Jurkat, Clone E6-1 (cell line): ENCODE measurements at regions not wholly inside any gene's neighbourhood (a gene's known extent, or its start where the extent isn't known, plus 50 kb on each side); places are given as distances from the start of the nearest gene placed in this dataset.
A peak's percentile ranks its signal among the peaks of the same experiment; 100 is the strongest.

Experiments used
- DNase-seq: peaks from one replicate; pipeline ENCODE4 v3.0.0-alpha.2; 2011; ENCODE audit warnings: low read depth, low spot score
- H3K4me3 ChIP-seq: 2 replicates; pipeline ENCODE4 v1.5.1; 2011; ENCODE audit warnings: mild to moderate bottlenecking, low read length, control low read depth, moderate library complexity

DNA sequence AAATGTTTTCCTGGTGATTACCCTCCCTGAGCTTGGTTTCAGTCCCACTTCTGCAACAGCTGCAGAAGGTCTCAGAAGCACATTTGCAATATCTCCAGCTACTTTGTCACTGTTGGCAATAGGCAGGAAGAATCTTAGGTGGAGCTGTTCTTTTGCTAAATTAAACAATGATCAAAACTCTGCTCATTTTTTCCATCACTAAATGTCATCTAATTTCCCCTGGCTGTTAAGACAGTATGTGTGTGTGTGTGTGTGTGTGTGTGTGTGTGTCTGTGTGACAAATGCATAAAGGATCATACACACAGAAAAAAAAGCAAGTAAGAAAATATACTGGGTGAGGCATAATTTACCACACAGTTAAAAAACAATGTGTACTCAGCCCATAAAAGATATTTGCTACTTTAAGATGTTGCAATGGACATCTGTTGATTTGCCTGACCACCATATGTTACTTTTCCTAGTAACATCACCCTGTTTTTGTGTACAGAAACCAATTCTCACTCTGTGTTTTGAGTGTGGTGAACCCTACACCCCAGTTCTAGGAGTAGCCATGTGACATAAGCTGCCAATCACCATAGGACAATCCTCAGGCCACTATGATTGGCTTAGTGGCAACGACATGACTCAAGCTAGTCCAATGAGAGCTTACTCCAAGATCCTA lies 572.6 kb upstream of the CLINT1 start:
- DNase-seq, result no peak
- no peak overlapping the region for H3K4me3 ChIP-seq

GRCh38 chr5:158430798-158431167 lies 571.8 kb upstream of the CLINT1 start:
- H3K4me3 ChIP-seq, result no peak overlapping the region
- DNase-seq, result no peak

GRCh38 chr5:158430166-158430797 lies 571.3 kb upstream of the CLINT1 start:
- H3K4me3 ChIP-seq, result no peak overlapping the region
- DNase-seq, result no peak

DNA sequence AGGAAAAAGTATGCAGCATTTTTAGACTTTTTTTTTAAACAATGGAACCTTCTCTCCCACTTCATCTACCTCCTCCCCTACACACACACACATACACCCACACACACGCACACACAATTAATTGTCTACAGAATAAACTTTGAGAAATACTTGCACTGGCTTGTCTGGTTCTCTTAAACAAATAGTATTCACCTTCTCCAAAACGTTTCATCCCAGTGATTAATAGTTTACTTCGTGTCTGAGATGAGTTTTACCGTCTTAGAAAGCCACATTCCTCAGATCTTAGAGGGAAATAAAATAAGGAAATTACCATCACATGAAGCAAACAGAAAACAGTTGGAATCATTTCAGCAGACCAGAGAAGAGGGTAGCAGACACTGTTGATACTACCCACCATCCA lies 570.6 kb upstream of the CLINT1 start:
- DNase-seq, result no peak
- no peak overlapping the region for H3K4me3 ChIP-seq

GRCh38 chr5:158423623-158424200 lies 564.8 kb upstream of the CLINT1 start:
- no peak overlapping the region for H3K4me3 ChIP-seq
- DNase-seq, result no peak

- DNase-seq, result no peak
- no peak overlapping the region for H3K4me3 ChIP-seq
Measured at GRCh38 chr5:158422653-158423515, 563.9 kb upstream of the CLINT1 start.

DNA sequence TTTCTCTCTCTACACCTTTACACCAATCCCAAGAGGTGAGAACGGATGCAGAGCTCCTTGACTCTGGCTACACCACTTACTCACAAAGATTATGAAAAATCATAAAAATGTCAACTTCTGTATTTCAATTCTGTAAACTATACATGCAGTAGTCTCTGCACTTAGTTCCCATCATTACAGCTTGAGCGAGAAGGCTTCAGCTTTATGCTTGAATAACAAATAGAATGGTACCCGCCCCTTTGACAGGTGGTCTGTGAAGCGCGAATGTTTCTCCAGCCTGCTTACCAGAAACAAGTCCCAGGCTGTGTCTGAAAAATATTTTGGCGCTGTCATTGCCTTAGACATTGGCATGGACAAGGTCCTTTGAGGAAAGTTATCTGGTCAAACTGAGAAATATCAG lies 562.4 kb upstream of the CLINT1 start:
- H3K4me3 ChIP-seq, result no peak overlapping the region
- DNase-seq, result no peak

GRCh38 chr5:158419186-158419585 lies 560.2 kb upstream of the CLINT1 start:
- no peak overlapping the region for H3K4me3 ChIP-seq
- no peak for DNase-seq

DNA sequence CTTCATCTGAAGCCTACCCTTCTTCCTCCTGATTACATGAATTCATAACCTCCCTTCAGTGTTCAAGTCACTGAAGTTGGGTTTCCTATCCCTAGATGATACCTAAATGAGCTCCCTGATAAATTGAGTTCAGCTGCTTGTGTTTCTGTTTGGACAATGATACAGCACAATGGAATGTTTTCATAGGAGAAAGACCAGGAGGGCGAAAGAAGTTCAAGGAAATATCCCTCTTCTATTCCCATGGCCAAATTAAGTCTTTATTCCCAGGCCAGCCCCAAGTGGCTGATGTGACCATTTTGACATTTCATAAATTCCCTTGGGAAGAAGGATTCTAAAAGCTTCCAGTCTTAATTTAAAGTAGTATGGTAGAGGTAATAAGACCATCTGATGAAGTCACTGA lies 555.8 kb upstream of the CLINT1 start:
- no peak for DNase-seq
- no peak overlapping the region for H3K4me3 ChIP-seq

- no peak for DNase-seq
- no peak overlapping the region for H3K4me3 ChIP-seq
Measured at GRCh38 chr5:158414333-158414762, 555.4 kb upstream of the CLINT1 start.

- H3K4me3 ChIP-seq, result no peak overlapping the region
- DNase-seq, result no peak
Measured at GRCh38 chr5:158413122-158413680, 554.3 kb upstream of the CLINT1 start.

DNA sequence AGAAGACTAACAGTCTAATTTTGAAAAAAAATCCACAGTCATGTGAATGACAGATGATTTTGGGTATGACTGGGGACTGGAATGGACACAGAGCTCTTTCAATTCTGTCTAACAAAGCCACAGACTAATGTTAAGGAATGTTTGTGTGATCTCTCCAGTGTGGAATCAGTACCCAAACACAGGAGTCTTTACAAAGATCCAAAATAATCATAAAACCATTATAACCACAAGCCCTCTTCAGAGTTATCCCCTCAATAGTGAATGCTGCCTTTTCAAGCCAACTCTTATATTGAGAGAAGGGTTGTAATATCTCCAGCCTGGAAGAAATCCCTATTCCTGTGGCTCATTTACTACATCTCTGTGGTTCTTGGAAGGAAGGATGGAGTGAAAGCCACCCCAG lies 552.0 kb upstream of the CLINT1 start:
- no peak overlapping the region for H3K4me3 ChIP-seq
- DNase-seq, result no peak

- no peak for DNase-seq
- no peak overlapping the region for H3K4me3 ChIP-seq
Measured at GRCh38 chr5:158409507-158409906, 550.6 kb upstream of the CLINT1 start.

GRCh38 chr5:158407824-158408195 lies 548.9 kb upstream of the CLINT1 start:
- no peak overlapping the region for H3K4me3 ChIP-seq
- DNase-seq, result no peak

DNA sequence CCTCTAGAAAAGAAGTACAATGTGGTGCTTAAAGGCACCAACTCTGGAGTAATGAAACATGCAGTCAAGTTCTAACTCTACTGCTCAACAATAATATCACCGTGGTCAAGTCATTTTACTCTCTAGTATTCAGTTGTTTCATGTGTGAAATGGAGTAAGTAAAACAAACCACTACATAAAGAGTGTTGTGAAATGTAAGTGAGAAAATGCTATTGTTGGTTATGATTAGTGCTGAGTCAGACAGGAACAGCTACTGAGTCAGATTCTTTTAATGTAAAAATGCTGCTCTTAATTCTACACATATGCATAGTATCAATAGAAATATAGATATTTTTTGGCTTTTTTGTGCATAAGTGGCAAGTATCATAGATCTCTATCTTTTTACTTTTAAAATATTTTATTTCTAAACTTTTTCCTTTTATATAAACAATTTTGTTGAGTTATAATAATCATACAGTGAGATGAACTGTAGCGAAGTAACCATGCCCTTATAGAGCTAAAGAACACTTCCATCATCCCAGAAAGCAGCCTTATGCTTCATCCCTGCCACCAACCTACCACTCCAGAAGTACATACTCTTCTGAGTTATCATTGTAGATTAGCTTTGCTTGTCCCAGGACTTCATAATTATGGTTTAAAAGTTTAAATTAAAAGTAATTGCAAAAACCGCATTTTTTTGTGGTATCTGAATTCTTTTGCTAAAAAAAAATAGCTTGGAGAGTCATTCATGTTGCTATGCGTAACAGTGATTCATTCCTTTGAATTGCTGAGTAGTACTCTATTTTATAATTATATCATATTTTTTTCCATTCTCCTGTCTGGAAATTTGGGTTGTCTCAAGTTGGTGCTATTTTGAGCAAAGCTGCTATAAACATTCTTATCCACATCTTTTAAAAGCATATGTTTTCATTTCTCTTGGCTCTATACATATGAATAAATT lies 548.2 kb upstream of the CLINT1 start:
- no peak overlapping the region for H3K4me3 ChIP-seq
- DNase-seq, result no peak

GRCh38 chr5:158398360-158399201 lies 539.6 kb upstream of the CLINT1 start:
- peak; percentile 32 for DNase-seq
- H3K4me3 ChIP-seq, result no peak overlapping the region

- DNase-seq, result no peak
- no peak overlapping the region for H3K4me3 ChIP-seq
Measured at GRCh38 chr5:158397278-158397677, 538.3 kb upstream of the CLINT1 start.

- H3K4me3 ChIP-seq, result no peak overlapping the region
- no peak for DNase-seq
Measured at GRCh38 chr5:158394102-158394501, 535.2 kb upstream of the CLINT1 start.
